Smooth muscle cell (in vitro differentiated cells): ENCODE measurements at regions not wholly inside any gene's neighbourhood (a gene's known extent, or its start where the extent isn't known, plus 50 kb on each side); places are given as distances from the start of the nearest gene placed in this dataset.

Experiments
- DNase-seq: peaks from one replicate; lab custom pipeline; 2025; ENCODE audit not compliant: unreplicated experiment; lab: John Stamatoyannopoulos, UW
- H2AFZ ChIP-seq: fragments of 200-600 bp; sonication (generic); 2 replicates; pipeline ENCODE4 v1.6.0; 2016; ENCODE audit warnings: antibody characterized with exemption, low read depth, mild to moderate bottlenecking
- H3F3A ChIP-seq: fragments of 200-600 bp; sonication (generic); 2 replicates; pipeline ENCODE4 v1.6.0; 2017; ENCODE audit warnings: antibody characterized with exemption, low read depth
- H3K27ac ChIP-seq: fragments of 200-600 bp; sonication (generic); 2 replicates; pipeline ENCODE4 v1.5.1; 2016; ENCODE audit warnings: low read depth, mild to moderate bottlenecking
- H3K27me3 ChIP-seq: fragments of 200-600 bp; sonication (generic); 2 replicates; pipeline ENCODE4 v1.6.1; 2016; ENCODE audit warnings: low read depth, mild to moderate bottlenecking
- H3K36me3 ChIP-seq: fragments of 200-600 bp; sonication (generic); 2 replicates; pipeline ENCODE4 v1.5.1; 2016; ENCODE audit warnings: low read depth
- H3K4me1 ChIP-seq: fragments of 200-600 bp; sonication (generic); 2 replicates; pipeline ENCODE4 v1.5.1; 2016; ENCODE audit warnings: low read depth
- H3K4me2 ChIP-seq: fragments of 200-600 bp; sonication (generic); 2 replicates; pipeline ENCODE4 v1.6.0; 2016; ENCODE audit warnings: mild to moderate bottlenecking
- H3K4me3 ChIP-seq: fragments of 200-600 bp; sonication (generic); 2 replicates; pipeline ENCODE4 v1.5.1; 2016; ENCODE audit warnings: mild to moderate bottlenecking
- H3K79me2 ChIP-seq: fragments of 200-600 bp; sonication (generic); 2 replicates; pipeline ENCODE4 v1.6.0; 2016; ENCODE audit warnings: low read depth, mild to moderate bottlenecking
- H3K9ac ChIP-seq: fragments of 200-600 bp; sonication (generic); 2 replicates; pipeline ENCODE4 v1.6.0; 2016; ENCODE audit warnings: low read depth
- H3K9me3 ChIP-seq: fragments of 200-600 bp; sonication (generic); replicated peaks from 2 replicates; pipeline ENCODE4 v1.5.1; 2016; ENCODE audit warnings: low read depth
- H4K20me1 ChIP-seq: fragments of 200-600 bp; sonication (generic); 2 replicates; pipeline ENCODE4 v1.6.0; 2016; ENCODE audit warnings: low read depth
- WGBS: methylation state at CpG from one replicate; pipeline ENCODE4 v1.1.7; 2016; ENCODE audit warnings: low lambda C conversion rate; 5-methylcytosine and 5-hydroxymethylcytosine counted together
- TF ChIP-seq, protein P1 (sequence below): fragments of 200-600 bp; sonication (generic); IDR thresholded peaks from 2 replicates; pipeline ENCODE4 v1.5.1; 2017; ENCODE audit warnings: borderline replicate concordance, mild to moderate bottlenecking, antibody characterized with exemption; ENCODE audit not compliant: insufficient read depth, poor library complexity, severe bottlenecking

DNA sequence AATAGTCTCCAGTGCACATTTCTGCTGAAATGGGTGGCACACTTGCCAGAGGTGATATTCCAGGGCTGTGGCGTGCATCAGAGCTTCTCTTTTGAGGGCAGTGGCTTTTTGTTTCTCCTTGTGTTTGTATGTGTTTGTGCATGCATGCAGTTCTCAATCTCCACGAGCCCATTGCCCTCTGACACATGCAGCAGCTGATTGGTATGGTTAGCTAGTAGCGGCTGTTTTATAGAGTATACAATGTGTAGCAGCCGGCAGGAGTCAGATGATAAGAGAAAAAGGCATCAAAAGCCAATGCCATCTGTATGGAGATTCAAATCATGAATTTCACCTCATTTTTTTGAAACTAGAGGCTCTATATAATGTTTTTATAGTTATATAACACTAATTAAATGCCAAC lies 616.9 kb upstream of the STXBP6 start:
- H3K4me2 ChIP-seq: no peak overlapping the region
- H3K9ac ChIP-seq: no peak overlapping the region
- 81% methylated on average over 4 of the region's 4 CpGs for WGBS
- no peaks in the 10 kb centered on the region for H3K79me2 ChIP-seq
- no peak overlapping the region for H3K27ac ChIP-seq
- no peak overlapping the region for H3K4me3 ChIP-seq
- H4K20me1 ChIP-seq: no peaks in the 10 kb centered on the region
- no peaks in the 10 kb centered on the region for H3K36me3 ChIP-seq
- no peaks in the 10 kb centered on the region for H3K9me3 ChIP-seq
- H2AFZ ChIP-seq: no peak overlapping the region
- DNase-seq: no peak
- no peaks in the 10 kb centered on the region for H3F3A ChIP-seq
- no peaks in the 10 kb centered on the region for H3K4me1 ChIP-seq
- TF ChIP-seq, protein P1, sequence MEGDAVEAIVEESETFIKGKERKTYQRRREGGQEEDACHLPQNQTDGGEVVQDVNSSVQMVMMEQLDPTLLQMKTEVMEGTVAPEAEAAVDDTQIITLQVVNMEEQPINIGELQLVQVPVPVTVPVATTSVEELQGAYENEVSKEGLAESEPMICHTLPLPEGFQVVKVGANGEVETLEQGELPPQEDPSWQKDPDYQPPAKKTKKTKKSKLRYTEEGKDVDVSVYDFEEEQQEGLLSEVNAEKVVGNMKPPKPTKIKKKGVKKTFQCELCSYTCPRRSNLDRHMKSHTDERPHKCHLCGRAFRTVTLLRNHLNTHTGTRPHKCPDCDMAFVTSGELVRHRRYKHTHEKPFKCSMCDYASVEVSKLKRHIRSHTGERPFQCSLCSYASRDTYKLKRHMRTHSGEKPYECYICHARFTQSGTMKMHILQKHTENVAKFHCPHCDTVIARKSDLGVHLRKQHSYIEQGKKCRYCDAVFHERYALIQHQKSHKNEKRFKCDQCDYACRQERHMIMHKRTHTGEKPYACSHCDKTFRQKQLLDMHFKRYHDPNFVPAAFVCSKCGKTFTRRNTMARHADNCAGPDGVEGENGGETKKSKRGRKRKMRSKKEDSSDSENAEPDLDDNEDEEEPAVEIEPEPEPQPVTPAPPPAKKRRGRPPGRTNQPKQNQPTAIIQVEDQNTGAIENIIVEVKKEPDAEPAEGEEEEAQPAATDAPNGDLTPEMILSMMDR: no peak
- H3K27me3 ChIP-seq: no peaks in the 10 kb centered on the region

DNA sequence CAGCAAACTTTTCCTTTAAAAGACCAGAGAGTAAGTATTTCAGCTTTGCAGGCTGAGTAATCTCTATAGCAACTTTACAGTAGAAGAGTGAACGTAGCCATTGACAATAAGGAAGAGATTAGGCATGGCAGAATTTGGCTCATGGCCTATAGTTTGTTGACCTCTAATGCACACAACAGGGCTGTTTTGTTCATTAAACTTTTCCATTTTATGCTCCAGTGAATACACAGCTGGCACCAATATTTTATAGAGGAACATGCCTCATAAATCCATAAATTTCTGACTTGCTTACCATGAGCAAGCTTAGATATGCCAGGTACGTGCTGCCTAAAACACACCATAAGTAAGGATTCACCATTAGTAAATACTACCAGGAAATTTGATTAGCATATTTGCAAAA lies 609.0 kb upstream of the STXBP6 start:
- Histone ChIP-seq H3K4me3 (no peak overlapping the region), H3F3A (no peaks in the 10 kb centered on the region), H3K4me1 (no peaks in the 10 kb centered on the region), H3K36me3 (no peaks in the 10 kb centered on the region), H4K20me1 (no peaks in the 10 kb centered on the region), H3K27me3 (no peaks in the 10 kb centered on the region), H2AFZ (no peak overlapping the region), H3K79me2 (no peaks in the 10 kb centered on the region), H3K27ac (no peak overlapping the region), H3K4me2 (no peak overlapping the region), H3K9me3 (no peaks in the 10 kb centered on the region), H3K9ac (no peak overlapping the region)
- DNase-seq: no peak
- WGBS: 80% methylated on average over 2 of the region's 2 CpGs
- TF ChIP-seq, protein P1: no peak

GRCh38 chr14:25630447-25630846 lies 580.5 kb upstream of the STXBP6 start:
- Histone ChIP-seq H3K4me3 (no peak overlapping the region), H2AFZ (no peak overlapping the region), H3K79me2 (no peaks in the 10 kb centered on the region), H3K4me2 (no peak overlapping the region), H3K4me1 (no peaks in the 10 kb centered on the region), H3K9ac (no peak overlapping the region), H3K9me3 (no peaks in the 10 kb centered on the region), H3F3A (no peaks in the 10 kb centered on the region), H3K27me3 (no peaks in the 10 kb centered on the region), H3K36me3 (no peaks in the 10 kb centered on the region), H4K20me1 (no peaks in the 10 kb centered on the region), H3K27ac (no peak overlapping the region)
- no peak for DNase-seq
- TF ChIP-seq, protein P1: no peak
- 56% methylated on average over 2 of the region's 2 CpGs for WGBS

DNA sequence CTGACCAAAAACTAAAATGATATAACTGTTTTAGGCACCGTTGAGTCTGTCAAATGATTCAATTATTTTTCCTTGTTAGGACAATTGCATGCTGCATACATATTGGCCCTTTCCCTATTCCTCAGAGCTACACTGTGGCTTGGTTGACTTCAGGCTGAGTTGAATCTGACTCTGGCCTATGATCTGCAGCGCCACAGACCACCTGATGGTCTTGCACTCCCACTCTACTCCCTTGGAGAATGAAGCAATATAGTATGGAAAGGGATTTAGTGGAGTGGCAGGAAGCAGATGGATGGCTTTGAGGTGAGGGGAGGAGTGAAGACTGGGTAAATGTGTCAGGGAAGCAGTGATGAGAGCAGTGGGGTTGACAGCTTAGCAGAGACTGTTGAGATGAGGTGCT lies 579.0 kb upstream of the STXBP6 start:
- no peak for DNase-seq
- Histone ChIP-seq H3K9me3 (no peaks in the 10 kb centered on the region), H4K20me1 (no peaks in the 10 kb centered on the region), H3K9ac (no peak overlapping the region), H3K27ac (no peak overlapping the region), H3K36me3 (no peaks in the 10 kb centered on the region), H3K27me3 (no peaks in the 10 kb centered on the region), H3K4me2 (no peak overlapping the region), H3K79me2 (no peaks in the 10 kb centered on the region), H3K4me1 (no peaks in the 10 kb centered on the region), H3K4me3 (no peak overlapping the region), H3F3A (no peaks in the 10 kb centered on the region), H2AFZ (no peak overlapping the region)
- WGBS: 86% methylated on average over 2 of the region's 2 CpGs
- TF ChIP-seq, protein P1: no peak
